ACHN (cell line): ENCODE measurements at regions not wholly inside any gene's neighbourhood (a gene's known extent, or its start where the extent isn't known, plus 50 kb on each side); places are given as distances from the start of the nearest gene placed in this dataset.

ENCODE experiments used
- DNase-seq: peaks from one replicate; pipeline ENCODE4 v3.0.0-alpha.2; 2015
- in situ Hi-C: cut with HindIII; loops from 2 replicates; pipeline ENCODE4 v1.10.0; 2017; ENCODE audit warnings: low sequenced_read_pairs, low pct_ligation_motif_present, low pct_unique_long_range_greater_than_20kb

GRCh38 chr5:2899311-2899710 lies 147.8 kb upstream of the IRX2 start:
- in situ Hi-C loops, result no loop called here
- no peak for DNase-seq

GRCh38 chr5:2898661-2899060 lies 147.2 kb upstream of the IRX2 start:
- no peak for DNase-seq
- in situ Hi-C loops, result no loop called here

GRCh38 chr5:2897276-2897961 lies 145.9 kb upstream of the IRX2 start:
- in situ Hi-C loops, result no loop called here
- DNase-seq, result no peak

GRCh38 chr5:2896371-2897275 lies 145.1 kb upstream of the IRX2 start:
- no peak for DNase-seq
- in situ Hi-C loops, result no loop called here

GRCh38 chr5:2895876-2896275 lies 144.4 kb upstream of the IRX2 start:
- no peak for DNase-seq
- in situ Hi-C loops, result no loop called here

GRCh38 chr5:2895196-2895595 lies 143.7 kb upstream of the IRX2 start:
- in situ Hi-C loops, result no loop called here
- no peak for DNase-seq

GRCh38 chr5:2894736-2895135 lies 143.3 kb upstream of the IRX2 start:
- in situ Hi-C loops, result no loop called here
- DNase-seq, result no peak

GRCh38 chr5:2894316-2894715 lies 142.8 kb upstream of the IRX2 start:
- no peak for DNase-seq
- in situ Hi-C loops, result no loop called here

GRCh38 chr5:2892466-2893000 lies 141.1 kb upstream of the IRX2 start:
- DNase-seq, result no peak
- in situ Hi-C loops, result no loop called here

GRCh38 chr5:2891781-2892180 lies 140.3 kb upstream of the IRX2 start:
- in situ Hi-C loops, result no loop called here
- no peak for DNase-seq

GRCh38 chr5:2890011-2890410 lies 138.5 kb upstream of the IRX2 start:
- in situ Hi-C loops, result no loop called here
- DNase-seq, result no peak

GRCh38 chr5:2888520-2889060 lies 137.1 kb upstream of the IRX2 start:
- in situ Hi-C loops, result no loop called here
- DNase-seq, result no peak

GRCh38 chr5:2887481-2888348 lies 136.2 kb upstream of the IRX2 start:
- no peak for DNase-seq
- in situ Hi-C loops, result no loop called here

GRCh38 chr5:2886531-2886930 lies 135.1 kb upstream of the IRX2 start:
- in situ Hi-C loops, result no loop called here
- no peak for DNase-seq

GRCh38 chr5:2883771-2884170 lies 132.3 kb upstream of the IRX2 start:
- no peak for DNase-seq
- in situ Hi-C loops, result no loop called here

- in situ Hi-C loops, result no loop called here
- DNase-seq, result no peak
These were observed 128.2 kb upstream of the IRX2 start for GRCh38 chr5:2879701-2880100.

- in situ Hi-C loops, result no loop called here
- DNase-seq, result no peak
These were observed 126.0 kb upstream of the IRX2 start for GRCh38 chr5:2877522-2877921.

- in situ Hi-C loops, result no loop called here
These were observed 124.7 kb upstream of the IRX2 start for GRCh38 chr5:2876183-2876582.

GRCh38 chr5:2874099-2874498 lies 122.6 kb upstream of the IRX2 start:
- in situ Hi-C loops, result no loop called here
- DNase-seq, result no peak

More at GRCh38 chr5:2876183-2876582, 124.7 kb upstream of the IRX2 start:
- DNase-seq, result no peak
